Peyer's patch (tissue), 4 donors: ENCODE measurements at regions not wholly inside any gene's neighbourhood (a gene's known extent, or its start where the extent isn't known, plus 50 kb on each side); places are given as distances from the start of the nearest gene placed in this dataset.

Source experiments
- CTCF ChIP-seq, 6 experiments: fragments of 450-650 bp in 4 of 6; fragments of 200-600 bp in 2 of 6; sonication (generic) in 1 of 6; IDR thresholded peaks; one replicate each; pipeline ENCODE4 v1.5.1; 2017 to 2019; ENCODE audit warnings: antibody characterized with exemption in 6 of 6, mild to moderate bottlenecking in 3 of 6, moderate library complexity in 1 of 6
- POLR2A ChIP-seq, 2 donors: fragments of 450-650 bp; IDR thresholded peaks; one replicate each; pipeline ENCODE4 v1.5.1; 2017; ENCODE audit warnings: antibody characterized with exemption in 2 of 2, mild to moderate bottlenecking in 2 of 2, moderate library complexity in 2 of 2

DNA sequence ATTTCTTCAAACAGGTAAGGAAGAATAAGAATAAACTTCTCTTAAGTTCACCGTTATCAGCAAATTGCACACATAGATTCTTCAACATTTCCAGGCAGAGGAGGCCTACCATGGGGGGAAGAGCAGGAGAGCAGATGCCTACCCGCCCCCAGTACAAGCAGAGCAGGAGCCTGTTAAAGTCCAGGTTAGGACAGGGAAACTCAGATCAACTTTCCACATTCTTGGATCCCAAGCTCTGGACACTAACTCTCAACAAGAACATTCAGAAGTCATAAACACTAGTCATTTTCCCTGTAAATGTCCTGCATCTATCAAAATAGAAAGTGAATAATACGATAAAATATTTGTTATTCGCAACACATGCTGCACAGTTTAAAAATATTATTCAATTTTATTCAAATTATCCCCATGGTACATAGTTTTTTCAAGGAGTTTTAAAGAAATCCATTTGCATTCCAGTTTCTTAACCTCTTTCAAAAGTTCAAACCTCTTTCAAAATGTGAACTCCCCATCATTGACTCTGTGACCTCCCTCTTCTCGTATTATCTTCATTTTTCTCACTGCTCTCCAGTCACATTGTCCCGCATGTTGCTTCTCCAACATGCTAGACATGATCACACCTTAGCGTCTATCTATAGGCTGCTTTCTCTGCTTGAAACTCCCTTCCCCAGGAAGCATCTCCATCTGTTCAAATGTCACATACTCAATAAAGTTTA lies 185.2 kb upstream of the NEIL3 start:
- TF ChIP-seq CTCF (IDR thresholded peaks at IDR 0.05) (no peak), POLR2A (IDR thresholded peaks at IDR 0.05) (no peak)
